ENCODE measurements at regions not wholly inside any gene's neighbourhood (a gene's known extent, or its start where the extent isn't known, plus 50 kb on each side); places are given as distances from the start of the nearest gene placed in this dataset.

DNA sequence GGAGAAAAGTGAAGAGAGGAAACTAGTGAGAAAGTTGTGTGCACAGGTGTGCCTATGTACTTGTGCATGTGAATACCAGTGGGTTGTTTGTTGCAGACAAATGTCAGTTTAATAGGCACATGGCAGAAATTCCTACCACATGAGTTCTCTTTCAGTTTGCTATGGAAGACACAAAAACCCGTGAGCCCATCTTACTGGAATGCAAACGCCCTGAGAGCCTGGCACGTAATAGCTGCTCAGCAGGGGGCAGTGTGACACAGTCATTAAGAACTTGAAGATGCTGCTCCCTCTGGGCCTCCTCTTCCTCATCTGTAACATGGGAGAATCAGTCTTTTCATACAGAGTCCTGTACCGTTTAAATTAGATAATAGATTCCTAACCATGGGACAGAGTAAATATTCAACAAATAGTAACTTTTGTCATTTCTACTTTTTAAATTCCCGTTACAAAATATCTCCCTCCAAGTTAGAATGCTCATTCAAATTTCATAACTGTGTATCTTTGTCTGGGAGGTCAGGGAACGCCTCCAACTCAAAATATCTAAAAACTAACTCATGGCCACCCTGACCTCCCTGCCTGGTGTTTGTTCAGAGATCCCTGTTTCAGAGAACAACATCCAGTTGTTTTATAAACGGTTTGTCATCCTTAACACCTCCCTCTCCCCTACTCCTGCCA is 802.9 kb downstream of the MAFB start:
- ChIA-PET POLR2A (no interaction called here), CTCF (no interaction called here)
- no peak overlapping the region for H3K27ac Mint-ChIP-seq
- H3K4me1 Mint-ChIP-seq (ENCODE audit: low read depth) = no peaks in the 10 kb centered on the region
- peaks cover 2% of the 10 kb centered on the region for H3K27me3 Mint-ChIP-seq
- H3K4me3 Mint-ChIP-seq = no peak overlapping the region
- ATAC-seq (no peak), DNase-seq (peak; percentile 54)
- intact Hi-C loops (cut with micrococcal nuclease) = no loop called here
- TF ChIP-seq, protein P1, sequence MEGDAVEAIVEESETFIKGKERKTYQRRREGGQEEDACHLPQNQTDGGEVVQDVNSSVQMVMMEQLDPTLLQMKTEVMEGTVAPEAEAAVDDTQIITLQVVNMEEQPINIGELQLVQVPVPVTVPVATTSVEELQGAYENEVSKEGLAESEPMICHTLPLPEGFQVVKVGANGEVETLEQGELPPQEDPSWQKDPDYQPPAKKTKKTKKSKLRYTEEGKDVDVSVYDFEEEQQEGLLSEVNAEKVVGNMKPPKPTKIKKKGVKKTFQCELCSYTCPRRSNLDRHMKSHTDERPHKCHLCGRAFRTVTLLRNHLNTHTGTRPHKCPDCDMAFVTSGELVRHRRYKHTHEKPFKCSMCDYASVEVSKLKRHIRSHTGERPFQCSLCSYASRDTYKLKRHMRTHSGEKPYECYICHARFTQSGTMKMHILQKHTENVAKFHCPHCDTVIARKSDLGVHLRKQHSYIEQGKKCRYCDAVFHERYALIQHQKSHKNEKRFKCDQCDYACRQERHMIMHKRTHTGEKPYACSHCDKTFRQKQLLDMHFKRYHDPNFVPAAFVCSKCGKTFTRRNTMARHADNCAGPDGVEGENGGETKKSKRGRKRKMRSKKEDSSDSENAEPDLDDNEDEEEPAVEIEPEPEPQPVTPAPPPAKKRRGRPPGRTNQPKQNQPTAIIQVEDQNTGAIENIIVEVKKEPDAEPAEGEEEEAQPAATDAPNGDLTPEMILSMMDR (IDR thresholded peaks at IDR 0.05) = peak; percentile 34
- H3K9me3 Mint-ChIP-seq = peaks cover 4% of the 10 kb centered on the region
- H3K36me3 Mint-ChIP-seq (ENCODE audit: low read depth) = no peaks in the 10 kb centered on the region

GRCh38 chr20:39882806-39883205 is 806.2 kb downstream of the MAFB start:
- Mint-ChIP-seq H3K27me3 (peaks cover 2% of the 10 kb centered on the region), H3K4me1 (ENCODE audit: low read depth) (no peaks in the 10 kb centered on the region), H3K27ac (no peak overlapping the region), H3K4me3 (no peak overlapping the region), H3K9me3 (peaks cover 6% of the 10 kb centered on the region), H3K36me3 (ENCODE audit: low read depth) (no peaks in the 10 kb centered on the region)
- POLR2A ChIA-PET = no interaction called here
- no peak for DNase-seq
- TF ChIP-seq, protein P1 (IDR thresholded peaks at IDR 0.05) = no peak
- ATAC-seq = no peak
- CTCF ChIA-PET = interaction anchor here (1.2 kb wide), 1 partner anchor 9 kb away, joined by 5 read pairs; no protein-coding TSS in a partner anchor
- intact Hi-C loops (cut with micrococcal nuclease) = no loop called here

DNA sequence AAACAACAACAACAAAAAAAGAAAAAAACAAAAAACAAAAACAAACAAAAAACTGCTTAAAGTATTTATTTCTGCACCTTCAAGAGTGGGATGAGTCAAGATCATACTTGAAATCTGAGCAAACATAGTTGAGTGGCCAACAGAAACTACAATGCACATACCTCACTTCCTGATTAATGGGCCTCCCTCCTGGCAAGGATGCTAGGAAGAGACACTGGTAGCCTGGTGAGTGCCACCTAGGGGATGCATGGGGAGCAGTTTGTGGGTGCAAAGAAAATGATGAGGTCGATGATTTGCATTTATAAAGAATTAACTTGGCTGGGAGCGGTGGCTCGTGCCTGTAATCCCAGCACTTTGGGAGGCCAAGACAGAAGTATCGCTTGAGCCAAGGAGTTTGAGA is 808.1 kb downstream of the MAFB start:
- Mint-ChIP-seq H3K4me1 (ENCODE audit: low read depth) (no peaks in the 10 kb centered on the region), H3K27ac (no peak overlapping the region), H3K27me3 (peaks cover 4% of the 10 kb centered on the region), H3K9me3 (peaks cover 6% of the 10 kb centered on the region), H3K4me3 (no peak overlapping the region), H3K36me3 (ENCODE audit: low read depth) (no peaks in the 10 kb centered on the region)
- POLR2A ChIA-PET = no interaction called here
- CTCF ChIA-PET = interaction anchor here (0.6 kb wide), 1 partner anchor 681 kb away, joined by 3 read pairs; no protein-coding TSS in a partner anchor
- TF ChIP-seq, protein P1 (IDR thresholded peaks at IDR 0.05) = no peak
- intact Hi-C loops (cut with micrococcal nuclease) = no loop called here
- DNase-seq (no peak), ATAC-seq (no peak)

DNA sequence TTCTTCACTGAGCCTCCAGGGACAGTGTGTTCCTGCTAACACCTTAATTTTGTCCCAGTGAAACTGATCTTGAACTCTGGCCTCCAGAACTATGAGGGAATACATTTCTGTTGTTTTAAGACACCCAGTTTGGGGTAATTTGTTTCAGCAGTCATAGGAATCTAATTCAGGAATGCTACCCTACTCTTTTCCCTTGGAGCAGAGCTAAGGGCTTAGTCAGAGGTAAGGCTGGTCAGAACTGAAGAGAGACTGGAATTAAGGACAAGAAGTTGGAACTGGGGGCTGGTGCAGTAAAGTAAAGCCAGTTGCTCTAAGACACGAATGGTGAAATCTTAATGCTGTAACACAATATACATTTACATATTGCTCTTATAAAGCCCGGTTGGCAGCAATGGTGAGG is 809.7 kb downstream of the MAFB start:
- H3K4me3 Mint-ChIP-seq = no peak overlapping the region
- no peaks in the 10 kb centered on the region for H3K4me1 Mint-ChIP-seq (ENCODE audit: low read depth)
- CTCF ChIA-PET = no interaction called here
- DNase-seq = no peak
- no peak overlapping the region for H3K27ac Mint-ChIP-seq
- peaks cover 4% of the 10 kb centered on the region for H3K27me3 Mint-ChIP-seq
- POLR2A ChIA-PET = no interaction called here
- TF ChIP-seq, protein P1 (IDR thresholded peaks at IDR 0.05) = no peak
- intact Hi-C loops (cut with micrococcal nuclease) = no loop called here
- H3K36me3 Mint-ChIP-seq (ENCODE audit: low read depth) = no peaks in the 10 kb centered on the region
- peaks cover 6% of the 10 kb centered on the region for H3K9me3 Mint-ChIP-seq
- ATAC-seq = no peak

DNA sequence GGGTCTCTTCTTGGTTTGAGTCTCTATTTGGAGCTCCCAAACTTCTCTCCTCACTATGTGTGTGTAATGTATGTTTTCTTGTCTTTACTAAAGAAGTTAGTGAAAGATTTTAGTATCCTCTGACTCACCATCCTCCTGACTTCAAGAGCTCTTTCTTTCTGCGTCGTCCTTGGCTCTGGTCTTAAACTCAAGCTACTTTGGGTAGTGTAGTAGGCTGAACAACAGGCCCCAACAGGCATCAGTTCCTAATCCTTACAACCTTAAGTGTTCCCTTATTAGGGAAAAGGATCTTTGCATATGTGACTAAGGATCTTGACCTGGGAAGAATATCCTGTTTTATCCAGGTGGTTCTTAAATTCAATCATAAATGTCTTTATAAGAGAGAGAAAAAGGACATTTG is 810.2 kb downstream of the MAFB start:
- DNase-seq = no peak
- intact Hi-C loops (cut with micrococcal nuclease) = no loop called here
- peaks cover 4% of the 10 kb centered on the region for H3K27me3 Mint-ChIP-seq

More for the DNA sequence above, 810.2 kb downstream of the MAFB start:
- H3K9me3 Mint-ChIP-seq = peaks cover 6% of the 10 kb centered on the region
- H3K4me1 Mint-ChIP-seq (ENCODE audit: low read depth) = no peaks in the 10 kb centered on the region
- ChIA-PET CTCF (no interaction called here), POLR2A (no interaction called here)
- no peak for ATAC-seq
- H3K36me3 Mint-ChIP-seq (ENCODE audit: low read depth) = no peaks in the 10 kb centered on the region
- H3K27ac Mint-ChIP-seq = no peak overlapping the region
- H3K4me3 Mint-ChIP-seq = no peak overlapping the region
- TF ChIP-seq, protein P1 (IDR thresholded peaks at IDR 0.05) = no peak

Data from activated CD8-positive, alpha-beta T cell treated with anti-CD3 and anti-CD28 coated beads for 36 hours (primary cell).